Fibroblast of lung (primary cell): ENCODE measurements at regions not wholly inside any gene's neighbourhood (a gene's known extent, or its start where the extent isn't known, plus 50 kb on each side); places are given as distances from the start of the nearest gene placed in this dataset.

ENCODE experiments used
- DNase-seq, 2 donors: peaks; one replicate each; pipeline versions ENCODE4 v3.0.0 to v3.0.0-alpha.2; 2010; ENCODE audit warnings: low read depth in 2 of 2
- H2AFZ ChIP-seq: 2 replicates; pipeline ENCODE4 v1.5.1; 2012; ENCODE audit warnings: low read length, control low read depth, inconsistent platforms
- H3K27ac ChIP-seq: 2 replicates; pipeline ENCODE4 v1.5.1; 2011; ENCODE audit warnings: low read length, control low read depth; ENCODE audit not compliant: insufficient read depth
- H3K27me3 ChIP-seq: 2 replicates; pipeline ENCODE4 v1.5.1; 2011; ENCODE audit warnings: mild to moderate bottlenecking, low read length; ENCODE audit not compliant: control insufficient read depth, insufficient read depth
- H3K36me3 ChIP-seq: 2 replicates; pipeline ENCODE4 v1.5.1; 2011; ENCODE audit warnings: low read length; ENCODE audit not compliant: control insufficient read depth, insufficient read depth
- H3K4me1 ChIP-seq: 2 replicates; pipeline ENCODE4 v1.5.1; 2011; ENCODE audit warnings: low read length; ENCODE audit not compliant: control insufficient read depth, insufficient read depth; ENCODE audit errors: extremely low read depth
- H3K4me2 ChIP-seq: 2 replicates; pipeline ENCODE4 v1.5.1; 2011; ENCODE audit warnings: low read length, control low read depth; ENCODE audit not compliant: insufficient read depth; ENCODE audit errors: extremely low read depth
- H3K4me3 ChIP-seq, 4 experiments: fragments of 200-600 bp in 1 of 4; sonication (generic) in 1 of 4; replicated peaks in 1 of 4; 2 replicates each; pipeline ENCODE4 v1.5.1; 2011 to 2016; ENCODE audit warnings: low read length in 4 of 4, low read depth in 3 of 4, mild to moderate bottlenecking in 3 of 4, control low read depth in 2 of 4, inconsistent platforms in 1 of 4, mixed read lengths in 1 of 4; ENCODE audit not compliant: insufficient read depth in 1 of 4; ENCODE audit errors: control extremely low read depth in 1 of 4
- H3K79me2 ChIP-seq: 2 replicates; pipeline ENCODE4 v1.5.1; 2012; ENCODE audit warnings: mild to moderate bottlenecking, low read length, inconsistent platforms; ENCODE audit not compliant: control insufficient read depth, insufficient read depth
- H3K9ac ChIP-seq: 2 replicates; pipeline ENCODE4 v1.5.1; 2011; ENCODE audit warnings: mild to moderate bottlenecking, low read length, control low read depth; ENCODE audit not compliant: insufficient read depth
- H3K9me3 ChIP-seq: 2 replicates; pipeline ENCODE4 v1.5.1; 2012; ENCODE audit warnings: low read depth, low read length; ENCODE audit not compliant: control insufficient read depth, insufficient read depth
- H4K20me1 ChIP-seq: 2 replicates; pipeline ENCODE4 v1.5.1; 2011; ENCODE audit warnings: low read length; ENCODE audit not compliant: control insufficient read depth, insufficient read depth; ENCODE audit errors: extremely low read depth
- EZH2 ChIP-seq: IDR thresholded peaks from 2 replicates; pipeline ENCODE4 v1.5.1; 2012; ENCODE audit warnings: low read length, control low read depth, mild to moderate bottlenecking; ENCODE audit errors: missing control alignments
- TF ChIP-seq, protein P1 (sequence below), 2 donors: IDR thresholded peaks in 1 of 2; conservative IDR thresholded peaks in 1 of 2; 1 replicate in 1 of 2; 2 replicates in 1 of 2; pipeline ENCODE4 v1.5.1; 2011 to 2012; ENCODE audit warnings: low read length in 2 of 2, control low read depth in 1 of 2, inconsistent platforms in 1 of 2, low read depth in 1 of 2, mild to moderate bottlenecking in 1 of 2

- no peak overlapping the region for H3K9ac ChIP-seq
- no peaks in the 10 kb centered on the region for H3K79me2 ChIP-seq
- no peak overlapping the region for H3K4me3 ChIP-seq
- H3K4me2 ChIP-seq, result no peak overlapping the region
- H2AFZ ChIP-seq, result no peak overlapping the region
- H3K9me3 ChIP-seq, result no peaks in the 10 kb centered on the region
- H3K27ac ChIP-seq, result no peak overlapping the region
- H3K4me1 ChIP-seq, result peaks cover 3% of the 10 kb centered on the region
- no peaks in the 10 kb centered on the region for H3K36me3 ChIP-seq
- no peaks in the 10 kb centered on the region for H4K20me1 ChIP-seq
- DNase-seq, result peak in 1 of 2 donors; percentile 32
- no peaks in the 10 kb centered on the region for H3K27me3 ChIP-seq
- no peak for TF ChIP-seq EZH2
- TF ChIP-seq, protein P1, sequence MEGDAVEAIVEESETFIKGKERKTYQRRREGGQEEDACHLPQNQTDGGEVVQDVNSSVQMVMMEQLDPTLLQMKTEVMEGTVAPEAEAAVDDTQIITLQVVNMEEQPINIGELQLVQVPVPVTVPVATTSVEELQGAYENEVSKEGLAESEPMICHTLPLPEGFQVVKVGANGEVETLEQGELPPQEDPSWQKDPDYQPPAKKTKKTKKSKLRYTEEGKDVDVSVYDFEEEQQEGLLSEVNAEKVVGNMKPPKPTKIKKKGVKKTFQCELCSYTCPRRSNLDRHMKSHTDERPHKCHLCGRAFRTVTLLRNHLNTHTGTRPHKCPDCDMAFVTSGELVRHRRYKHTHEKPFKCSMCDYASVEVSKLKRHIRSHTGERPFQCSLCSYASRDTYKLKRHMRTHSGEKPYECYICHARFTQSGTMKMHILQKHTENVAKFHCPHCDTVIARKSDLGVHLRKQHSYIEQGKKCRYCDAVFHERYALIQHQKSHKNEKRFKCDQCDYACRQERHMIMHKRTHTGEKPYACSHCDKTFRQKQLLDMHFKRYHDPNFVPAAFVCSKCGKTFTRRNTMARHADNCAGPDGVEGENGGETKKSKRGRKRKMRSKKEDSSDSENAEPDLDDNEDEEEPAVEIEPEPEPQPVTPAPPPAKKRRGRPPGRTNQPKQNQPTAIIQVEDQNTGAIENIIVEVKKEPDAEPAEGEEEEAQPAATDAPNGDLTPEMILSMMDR (conservative IDR thresholded peaks at IDR 0.05 in 1 of 2, IDR thresholded peaks at IDR 0.05 in 1 of 2; ENCODE audit: low read depth in 1 of 2, low read length in 2 of 2), result no peak
Observed at GRCh38 chr12:124632519-124632984, 65.1 kb upstream of the NCOR2 start.

DNA sequence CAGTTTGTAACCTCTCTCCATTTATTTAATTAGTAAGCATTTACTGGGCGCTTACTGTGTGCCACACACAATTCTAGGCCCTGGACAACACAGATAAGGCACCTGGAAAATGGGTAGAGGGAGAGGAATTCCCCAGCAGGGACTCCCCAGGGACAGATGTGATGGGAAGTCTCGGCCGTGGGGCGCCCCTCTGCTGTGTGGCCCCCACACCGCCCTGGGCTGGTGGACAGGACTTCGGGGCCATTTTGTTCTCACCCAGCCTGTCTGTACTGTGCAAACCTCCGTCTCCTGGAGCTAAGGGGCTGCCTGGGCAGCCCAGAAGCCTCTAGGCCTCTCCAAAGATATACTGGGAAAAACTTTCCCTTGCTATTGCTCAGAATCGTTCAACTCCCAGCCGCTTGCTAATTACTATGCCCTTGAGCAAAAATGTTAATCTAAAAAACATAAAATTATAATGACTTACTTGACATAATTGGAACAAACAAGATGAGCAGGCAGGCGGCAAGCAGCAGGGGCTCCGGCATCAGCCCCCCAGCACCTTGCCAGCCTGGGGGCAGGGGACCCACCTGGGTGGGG lies 64.4 kb upstream of the NCOR2 start:
- Histone ChIP-seq H2AFZ (no peak overlapping the region), H3K4me2 (no peak overlapping the region), H3K27me3 (no peaks in the 10 kb centered on the region), H3K9ac (no peak overlapping the region), H3K4me3 (no peak overlapping the region), H3K27ac (no peak overlapping the region), H3K36me3 (no peaks in the 10 kb centered on the region), H4K20me1 (no peaks in the 10 kb centered on the region), H3K79me2 (no peaks in the 10 kb centered on the region), H3K9me3 (no peaks in the 10 kb centered on the region), H3K4me1 (peaks cover 3% of the 10 kb centered on the region)
- no peak for DNase-seq
- TF ChIP-seq EZH2, result no peak
- TF ChIP-seq, protein P1 (conservative IDR thresholded peaks at IDR 0.05 in 1 of 2, IDR thresholded peaks at IDR 0.05 in 1 of 2; ENCODE audit: low read depth in 1 of 2, low read length in 2 of 2), result no peak

- Histone ChIP-seq H3K4me1 (peaks cover 8% of the 10 kb centered on the region), H3K27me3 (no peaks in the 10 kb centered on the region), H3K4me2 (no peak overlapping the region), H4K20me1 (no peaks in the 10 kb centered on the region), H3K27ac (no peak overlapping the region), H2AFZ (no peak overlapping the region), H3K9ac (no peak overlapping the region), H3K9me3 (no peaks in the 10 kb centered on the region), H3K79me2 (no peaks in the 10 kb centered on the region), H3K4me3 (no peak overlapping the region), H3K36me3 (no peaks in the 10 kb centered on the region)
- peak in 1 of 2 donors; percentile 25 for DNase-seq
- TF ChIP-seq, protein P1 (conservative IDR thresholded peaks at IDR 0.05 in 1 of 2, IDR thresholded peaks at IDR 0.05 in 1 of 2; ENCODE audit: low read depth in 1 of 2, low read length in 2 of 2), result no peak
- no peak for TF ChIP-seq EZH2
Observed at GRCh38 chr12:124630791-124631313, 63.4 kb upstream of the NCOR2 start.
